DOHH2 (cell line): ENCODE measurements at regions not wholly inside any gene's neighbourhood (a gene's known extent, or its start where the extent isn't known, plus 50 kb on each side); places are given as distances from the start of the nearest gene placed in this dataset.

Experiments used
- CTCF ChIP-seq: fragments of 200-600 bp; sonication (generic); IDR thresholded peaks from one replicate; pipeline ENCODE4 v1.5.1; 2014; ENCODE audit warnings: antibody characterized with exemption, mild to moderate bottlenecking, low read depth, low read length; ENCODE audit not compliant: poor library complexity, severe bottlenecking
- EZH2phosphoT487 ChIP-seq: fragments of 200-600 bp; sonication (generic); IDR thresholded peaks from 2 replicates; pipeline ENCODE4 v1.6.1; 2017; ENCODE audit warnings: borderline replicate concordance, mild to moderate bottlenecking, antibody characterized with exemption, low read length, moderate library complexity, mixed read lengths

- TF ChIP-seq CTCF (no peak), EZH2phosphoT487 (no peak)
These were observed 97.2 kb upstream of the PMEPA1 start for GRCh38 chr20:57806975-57807374.
